ENCODE measurements at regions not wholly inside any gene's neighbourhood (a gene's known extent, or its start where the extent isn't known, plus 50 kb on each side); places are given as distances from the start of the nearest gene placed in this dataset.

DNA sequence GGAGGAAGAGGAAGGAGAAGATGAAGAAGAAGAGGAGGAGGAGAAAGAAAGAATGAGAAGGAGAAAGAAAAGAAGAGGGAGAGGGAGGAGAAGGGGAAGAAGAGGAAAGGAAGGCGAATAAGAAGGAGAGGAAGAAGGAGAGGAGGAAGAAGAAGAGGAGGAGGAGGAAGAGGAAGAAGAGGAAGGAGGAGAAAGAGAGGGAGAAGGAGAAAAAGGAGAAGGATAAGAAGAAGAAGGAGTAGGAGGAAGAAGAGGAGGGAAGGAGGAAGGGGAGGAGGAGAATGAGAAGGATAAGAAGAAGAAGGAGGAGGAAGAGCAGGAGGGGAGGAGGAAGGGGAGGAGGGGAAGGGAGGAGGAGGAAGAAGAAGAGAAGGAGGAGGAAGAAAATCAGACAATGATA lies 149.2 kb upstream of the LYZL2 start:
- no peak for TF ChIP-seq CTCF (IDR thresholded peaks at IDR 0.05; ENCODE audit: low read depth, low read length)
- H3K4me3 ChIP-seq (ENCODE audit: low read depth, low read length) = no peak overlapping the region

DNA sequence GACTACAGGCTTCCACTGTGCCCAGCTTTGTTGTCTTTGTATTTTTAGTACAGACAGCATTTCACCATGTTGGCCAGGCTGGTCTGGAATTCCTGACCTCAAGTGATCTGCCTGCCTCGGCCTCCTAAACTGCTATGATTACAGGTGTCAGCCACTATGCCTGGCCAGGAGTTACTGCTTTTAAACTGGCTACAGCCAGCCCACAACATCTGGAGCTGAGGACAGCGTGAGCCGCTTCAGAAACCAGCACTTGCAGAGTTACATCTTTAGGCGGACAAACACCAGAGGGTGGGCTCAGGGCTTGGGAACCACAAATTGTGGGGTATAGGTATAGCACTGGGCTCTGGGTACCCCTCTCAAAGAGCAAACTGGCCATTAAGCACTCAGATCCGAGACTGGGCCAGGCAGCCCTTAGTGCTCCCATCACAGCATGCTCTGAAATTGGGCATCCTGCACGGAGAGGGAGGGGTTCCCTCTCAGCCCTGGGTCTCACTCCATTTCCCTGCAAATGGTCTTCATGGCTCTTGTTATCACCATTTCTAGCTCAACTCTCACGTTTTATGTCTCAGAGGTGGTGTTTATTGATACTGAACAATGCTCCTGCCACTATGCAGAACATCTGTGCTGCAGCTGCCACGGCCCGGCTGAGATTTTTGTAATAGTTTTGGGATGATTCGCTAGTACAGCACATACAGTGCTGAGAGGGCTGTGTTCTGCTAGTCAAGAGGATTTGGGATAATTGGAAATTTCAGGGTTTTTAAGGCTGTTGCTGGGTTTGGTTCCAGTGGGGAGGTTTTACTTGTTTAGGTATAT lies 146.4 kb upstream of the LYZL2 start:
- no peak for TF ChIP-seq CTCF (IDR thresholded peaks at IDR 0.05; ENCODE audit: low read depth, low read length)
- no peak overlapping the region for H3K4me3 ChIP-seq (ENCODE audit: low read depth, low read length)

- TF ChIP-seq CTCF (IDR thresholded peaks at IDR 0.05; ENCODE audit: low read depth, low read length) = no peak
- no peak overlapping the region for H3K4me3 ChIP-seq (ENCODE audit: low read depth, low read length)
Observed at GRCh38 chr10:30774261-30774660, 144.7 kb upstream of the LYZL2 start.

- no peak for TF ChIP-seq CTCF (IDR thresholded peaks at IDR 0.05; ENCODE audit: low read depth, low read length)
Observed at GRCh38 chr10:30773501-30773900, 143.9 kb upstream of the LYZL2 start.

GRCh38 chr10:30770816-30771215 lies 141.3 kb upstream of the LYZL2 start:
- TF ChIP-seq CTCF (IDR thresholded peaks at IDR 0.05; ENCODE audit: low read depth, low read length) = no peak

More at GRCh38 chr10:30773501-30773900, 143.9 kb upstream of the LYZL2 start:
- H3K4me3 ChIP-seq (ENCODE audit: low read depth, low read length) = no peak overlapping the region

DNA sequence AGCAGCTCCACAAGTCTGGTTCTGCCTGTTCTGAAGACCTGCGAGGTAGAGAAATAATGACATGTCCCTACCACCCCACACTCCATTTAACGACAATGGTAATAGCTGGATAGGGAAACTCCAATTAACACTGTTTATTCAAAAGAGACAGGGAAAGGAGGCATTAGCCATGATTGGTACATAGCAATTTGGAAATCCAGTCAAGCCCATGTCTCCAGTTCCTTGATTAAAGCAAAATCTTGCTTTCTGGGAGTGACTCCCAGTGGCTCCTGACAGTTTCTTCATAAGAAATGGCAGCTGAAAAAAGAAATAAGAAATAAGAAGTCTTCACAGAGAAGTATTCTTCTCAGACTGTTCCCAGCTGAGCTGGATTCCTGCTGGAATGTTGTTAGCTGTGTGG lies 140.7 kb upstream of the LYZL2 start:
- TF ChIP-seq CTCF (IDR thresholded peaks at IDR 0.05; ENCODE audit: low read depth, low read length) = no peak
- no peak overlapping the region for H3K4me3 ChIP-seq (ENCODE audit: low read depth, low read length)

More at GRCh38 chr10:30770816-30771215, 141.3 kb upstream of the LYZL2 start:
- no peak overlapping the region for H3K4me3 ChIP-seq (ENCODE audit: low read depth, low read length)

- no peak overlapping the region for H3K4me3 ChIP-seq (ENCODE audit: low read depth, low read length)
- no peak for TF ChIP-seq CTCF (IDR thresholded peaks at IDR 0.05; ENCODE audit: low read depth, low read length)
Observed at GRCh38 chr10:30769361-30769760, 139.8 kb upstream of the LYZL2 start.

Measured in WI38 (cell line).